Tibial nerve (tissue), 4 donors: ENCODE measurements at regions not wholly inside any gene's neighbourhood (a gene's known extent, or its start where the extent isn't known, plus 50 kb on each side); places are given as distances from the start of the nearest gene placed in this dataset.

Experiments
- EP300 ChIP-seq, 2 donors: sonication (generic); formaldehyde crosslinking; IDR thresholded peaks; one replicate each; pipeline ENCODE4 v1.6.1; 2017; ENCODE audit warnings: antibody characterized with exemption in 2 of 2, mild to moderate bottlenecking in 1 of 2
- POLR2A ChIP-seq, 2 donors: fragments of 450-650 bp; IDR thresholded peaks; one replicate each; pipeline ENCODE4 v1.6.1; 2017; ENCODE audit warnings: antibody characterized with exemption in 2 of 2, mild to moderate bottlenecking in 2 of 2, moderate library complexity in 2 of 2
- TF ChIP-seq, protein P1 (sequence below), 5 experiments: fragments of 200-600 bp in 3 of 5; fragments of 450-650 bp in 2 of 5; sonication (generic) in 3 of 5; IDR thresholded peaks; one replicate each; pipeline ENCODE4 v1.5.1; 2016 to 2019; ENCODE audit warnings: antibody characterized with exemption in 5 of 5, mild to moderate bottlenecking in 3 of 5, moderate library complexity in 2 of 5

DNA sequence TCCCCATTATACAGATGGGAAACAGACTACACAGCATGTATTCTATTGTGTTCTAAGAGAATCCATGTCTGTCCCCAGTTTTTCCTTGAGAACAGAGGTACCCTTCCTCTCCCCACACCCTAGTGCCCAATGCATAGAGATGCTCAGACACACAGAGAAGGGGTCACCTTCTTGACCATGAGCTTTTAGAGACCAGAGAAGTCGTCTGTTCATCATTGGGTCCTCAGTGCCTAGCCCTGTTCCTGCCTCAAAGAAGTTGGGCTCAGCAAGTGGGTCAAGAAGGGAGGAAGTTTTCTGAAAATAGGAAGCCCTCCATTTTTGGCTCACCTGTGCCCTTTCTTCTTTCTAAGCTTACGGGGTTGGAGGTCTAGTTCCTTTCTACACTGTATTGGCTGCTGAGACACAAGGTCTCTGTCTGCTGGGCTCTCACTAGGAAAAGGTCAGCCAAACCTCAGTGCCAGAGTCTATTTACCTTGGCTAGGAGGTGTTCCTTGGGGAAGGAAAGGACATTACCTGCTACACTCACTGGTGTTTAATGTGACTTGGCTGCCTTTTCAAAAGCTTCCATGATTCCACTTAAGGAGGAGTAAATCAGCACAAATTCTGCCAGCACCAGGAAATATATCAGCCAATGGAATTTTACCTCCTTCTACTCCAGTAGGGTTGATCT is 198.5 kb upstream of the PWP1 start:
- TF ChIP-seq, protein P1, sequence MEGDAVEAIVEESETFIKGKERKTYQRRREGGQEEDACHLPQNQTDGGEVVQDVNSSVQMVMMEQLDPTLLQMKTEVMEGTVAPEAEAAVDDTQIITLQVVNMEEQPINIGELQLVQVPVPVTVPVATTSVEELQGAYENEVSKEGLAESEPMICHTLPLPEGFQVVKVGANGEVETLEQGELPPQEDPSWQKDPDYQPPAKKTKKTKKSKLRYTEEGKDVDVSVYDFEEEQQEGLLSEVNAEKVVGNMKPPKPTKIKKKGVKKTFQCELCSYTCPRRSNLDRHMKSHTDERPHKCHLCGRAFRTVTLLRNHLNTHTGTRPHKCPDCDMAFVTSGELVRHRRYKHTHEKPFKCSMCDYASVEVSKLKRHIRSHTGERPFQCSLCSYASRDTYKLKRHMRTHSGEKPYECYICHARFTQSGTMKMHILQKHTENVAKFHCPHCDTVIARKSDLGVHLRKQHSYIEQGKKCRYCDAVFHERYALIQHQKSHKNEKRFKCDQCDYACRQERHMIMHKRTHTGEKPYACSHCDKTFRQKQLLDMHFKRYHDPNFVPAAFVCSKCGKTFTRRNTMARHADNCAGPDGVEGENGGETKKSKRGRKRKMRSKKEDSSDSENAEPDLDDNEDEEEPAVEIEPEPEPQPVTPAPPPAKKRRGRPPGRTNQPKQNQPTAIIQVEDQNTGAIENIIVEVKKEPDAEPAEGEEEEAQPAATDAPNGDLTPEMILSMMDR (IDR thresholded peaks at IDR 0.05): no peak
- TF ChIP-seq EP300 (IDR thresholded peaks at IDR 0.05) (no peak), POLR2A (IDR thresholded peaks at IDR 0.05) (no peak)
